Retinal pigment epithelial cell (primary cell): ENCODE measurements at regions not wholly inside any gene's neighbourhood (a gene's known extent, or its start where the extent isn't known, plus 50 kb on each side); places are given as distances from the start of the nearest gene placed in this dataset.
"Not testable (repeated sequence)": the region's sequence is repeated elsewhere in the genome, so short reads cannot be mapped to it uniquely, and the experiment has no call there.

Source experiments
- DNase-seq: peaks from one replicate; pipeline ENCODE4 v3.0.0-alpha.2; 2010; ENCODE audit warnings: low read depth
- H3K4me3 ChIP-seq: 2 replicates; pipeline ENCODE4 v1.5.1; 2011; ENCODE audit warnings: mild to moderate bottlenecking, low read length, control low read depth, moderate library complexity
- CTCF ChIP-seq: conservative IDR thresholded peaks from 2 replicates; pipeline ENCODE4 v1.5.1; 2011; ENCODE audit warnings: low read depth, low read length, control low read depth, inconsistent platforms

GRCh38 chr1:109857702-109858101 lies 52.9 kb upstream of the CSF1 start:
- H3K4me3 ChIP-seq, DNase-seq: not testable (repeated sequence)

GRCh38 chr1:109855986-109856385 lies 54.7 kb upstream of the CSF1 start:
- H3K4me3 ChIP-seq, DNase-seq: not testable (repeated sequence)

GRCh38 chr1:109853972-109854371 lies 56.7 kb upstream of the CSF1 start:
- H3K4me3 ChIP-seq, DNase-seq: not testable (repeated sequence)

GRCh38 chr1:109852221-109853015 lies 58.2 kb upstream of the CSF1 start:
- DNase-seq: peak; percentile 49
- H3K4me3 ChIP-seq: not testable (repeated sequence)

- H3K4me3 ChIP-seq: no peak overlapping the region
- no peak for TF ChIP-seq CTCF
- DNase-seq: no peak
Observed at GRCh38 chr1:109850827-109851226, 59.8 kb upstream of the CSF1 start.

- no peak for TF ChIP-seq CTCF
- no peak for DNase-seq
- no peak overlapping the region for H3K4me3 ChIP-seq
Observed at GRCh38 chr1:109850194-109850593, 60.5 kb upstream of the CSF1 start.

- DNase-seq: no peak
- TF ChIP-seq CTCF: no peak
- H3K4me3 ChIP-seq: no peak overlapping the region
Observed at GRCh38 chr1:109849655-109850054, 61.0 kb upstream of the CSF1 start.

- DNase-seq: no peak
- no peak for TF ChIP-seq CTCF
- H3K4me3 ChIP-seq: no peak overlapping the region
Observed at GRCh38 chr1:109847251-109847650, 63.4 kb upstream of the CSF1 start.

GRCh38 chr1:109846846-109847245 lies 63.8 kb upstream of the CSF1 start:
- no peak for TF ChIP-seq CTCF
- no peak overlapping the region for H3K4me3 ChIP-seq
- no peak for DNase-seq
